ENCODE measurements at regions not wholly inside any gene's neighbourhood (a gene's known extent, or its start where the extent isn't known, plus 50 kb on each side); places are given as distances from the start of the nearest gene placed in this dataset.

DNA sequence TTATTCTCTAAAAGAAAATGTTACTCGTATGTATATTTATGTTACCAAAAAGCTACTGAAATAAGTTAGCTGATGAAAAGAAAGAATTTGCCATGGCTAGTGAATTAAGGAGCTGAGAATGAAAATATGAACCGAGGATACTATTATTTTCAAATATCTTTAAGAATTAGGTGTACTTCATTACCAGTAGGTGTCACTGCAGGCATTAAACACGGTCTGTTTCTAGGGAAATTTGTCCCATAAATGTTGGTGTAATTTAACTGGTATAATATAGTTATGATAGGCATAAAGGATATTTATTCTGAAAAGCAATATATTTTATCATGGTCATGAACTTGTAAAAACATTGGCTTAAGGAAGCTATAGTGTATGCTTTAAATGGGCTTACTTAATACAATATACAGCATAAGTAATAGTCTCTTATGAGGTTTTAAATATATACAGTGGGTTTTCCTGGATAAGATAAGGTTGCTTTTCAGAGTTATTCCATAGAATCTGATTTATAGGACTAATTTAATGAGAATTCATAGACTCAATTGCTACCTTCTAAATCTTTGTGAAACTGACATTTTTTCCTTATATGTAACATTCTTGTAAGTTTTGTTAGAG is 72.4 kb upstream of the MPDZ start:
- TF ChIP-seq, protein P1, sequence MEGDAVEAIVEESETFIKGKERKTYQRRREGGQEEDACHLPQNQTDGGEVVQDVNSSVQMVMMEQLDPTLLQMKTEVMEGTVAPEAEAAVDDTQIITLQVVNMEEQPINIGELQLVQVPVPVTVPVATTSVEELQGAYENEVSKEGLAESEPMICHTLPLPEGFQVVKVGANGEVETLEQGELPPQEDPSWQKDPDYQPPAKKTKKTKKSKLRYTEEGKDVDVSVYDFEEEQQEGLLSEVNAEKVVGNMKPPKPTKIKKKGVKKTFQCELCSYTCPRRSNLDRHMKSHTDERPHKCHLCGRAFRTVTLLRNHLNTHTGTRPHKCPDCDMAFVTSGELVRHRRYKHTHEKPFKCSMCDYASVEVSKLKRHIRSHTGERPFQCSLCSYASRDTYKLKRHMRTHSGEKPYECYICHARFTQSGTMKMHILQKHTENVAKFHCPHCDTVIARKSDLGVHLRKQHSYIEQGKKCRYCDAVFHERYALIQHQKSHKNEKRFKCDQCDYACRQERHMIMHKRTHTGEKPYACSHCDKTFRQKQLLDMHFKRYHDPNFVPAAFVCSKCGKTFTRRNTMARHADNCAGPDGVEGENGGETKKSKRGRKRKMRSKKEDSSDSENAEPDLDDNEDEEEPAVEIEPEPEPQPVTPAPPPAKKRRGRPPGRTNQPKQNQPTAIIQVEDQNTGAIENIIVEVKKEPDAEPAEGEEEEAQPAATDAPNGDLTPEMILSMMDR (IDR thresholded peaks at IDR 0.05; ENCODE audit: unreplicated experiment), result peak; percentile 70
- H3K27ac Mint-ChIP-seq (ENCODE audit: unreplicated experiment), result no peak overlapping the region
- no peak overlapping the region for H3K4me3 Mint-ChIP-seq (ENCODE audit: unreplicated experiment)
- no peaks in the 10 kb centered on the region for H3K36me3 Mint-ChIP-seq (ENCODE audit: low read depth, unreplicated experiment)
- no peaks in the 10 kb centered on the region for H3K27me3 Mint-ChIP-seq (ENCODE audit: unreplicated experiment)
- peaks cover 8% of the 10 kb centered on the region for H3K4me1 Mint-ChIP-seq (ENCODE audit: unreplicated experiment)
- DNase-seq (ENCODE audit: low spot score), result peak; percentile 6
- H3K9me3 Mint-ChIP-seq (ENCODE audit: unreplicated experiment), result no peaks in the 10 kb centered on the region

DNA sequence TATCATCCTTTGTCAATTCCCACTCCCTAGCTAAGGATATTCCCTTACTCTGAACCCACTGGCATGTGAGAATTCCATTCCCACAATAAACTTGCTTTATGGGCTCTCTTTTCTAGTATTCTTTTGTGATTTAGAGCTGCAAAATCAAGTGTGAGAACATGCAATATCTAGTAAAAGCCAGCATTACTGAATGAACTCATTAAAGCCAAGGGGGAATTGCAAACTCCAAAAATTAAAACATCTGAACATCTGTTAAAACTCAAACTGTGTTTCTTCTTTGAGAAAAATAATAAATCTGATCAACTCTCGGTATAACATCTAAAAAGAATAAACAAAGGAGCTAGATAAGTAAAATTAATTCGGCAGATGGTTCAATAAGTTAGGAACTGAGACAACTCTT is 53.1 kb upstream of the MPDZ start:
- DNase-seq (ENCODE audit: low spot score), result no peak
- Mint-ChIP-seq H3K4me3 (ENCODE audit: unreplicated experiment) (no peak overlapping the region), H3K4me1 (ENCODE audit: unreplicated experiment) (peaks cover 16% of the 10 kb centered on the region), H3K9me3 (ENCODE audit: unreplicated experiment) (no peaks in the 10 kb centered on the region), H3K27me3 (ENCODE audit: unreplicated experiment) (no peaks in the 10 kb centered on the region), H3K27ac (ENCODE audit: unreplicated experiment) (no peak overlapping the region), H3K36me3 (ENCODE audit: low read depth, unreplicated experiment) (no peaks in the 10 kb centered on the region)
- TF ChIP-seq, protein P1 (IDR thresholded peaks at IDR 0.05; ENCODE audit: unreplicated experiment), result no peak

DNA sequence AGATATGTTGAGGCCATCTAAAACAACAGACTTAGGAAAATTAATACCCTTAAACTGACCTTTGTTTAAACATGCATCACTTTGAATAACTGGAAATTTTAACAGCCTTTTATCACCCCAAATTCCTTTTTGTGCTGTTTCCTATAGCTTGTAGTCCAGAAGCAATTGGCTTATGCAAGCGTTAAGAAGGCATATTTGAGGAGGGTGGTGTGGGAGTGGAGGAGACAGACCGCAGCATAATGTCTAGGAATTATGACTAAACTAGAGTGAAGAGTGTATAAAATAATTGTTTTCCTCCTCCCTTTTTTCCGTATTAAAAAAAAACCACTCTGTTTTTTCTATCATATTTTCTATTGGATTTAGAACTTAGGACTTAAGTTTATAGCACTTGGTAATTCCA is 51.8 kb upstream of the MPDZ start:
- no peak for DNase-seq (ENCODE audit: low spot score)
- Mint-ChIP-seq H3K4me3 (ENCODE audit: unreplicated experiment) (no peak overlapping the region), H3K27me3 (ENCODE audit: unreplicated experiment) (no peaks in the 10 kb centered on the region), H3K4me1 (ENCODE audit: unreplicated experiment) (peaks cover 20% of the 10 kb centered on the region), H3K27ac (ENCODE audit: unreplicated experiment) (peak overlapping the region; percentile 61), H3K9me3 (ENCODE audit: unreplicated experiment) (no peaks in the 10 kb centered on the region), H3K36me3 (ENCODE audit: low read depth, unreplicated experiment) (no peaks in the 10 kb centered on the region)
- TF ChIP-seq, protein P1 (IDR thresholded peaks at IDR 0.05; ENCODE audit: unreplicated experiment), result no peak

DNA sequence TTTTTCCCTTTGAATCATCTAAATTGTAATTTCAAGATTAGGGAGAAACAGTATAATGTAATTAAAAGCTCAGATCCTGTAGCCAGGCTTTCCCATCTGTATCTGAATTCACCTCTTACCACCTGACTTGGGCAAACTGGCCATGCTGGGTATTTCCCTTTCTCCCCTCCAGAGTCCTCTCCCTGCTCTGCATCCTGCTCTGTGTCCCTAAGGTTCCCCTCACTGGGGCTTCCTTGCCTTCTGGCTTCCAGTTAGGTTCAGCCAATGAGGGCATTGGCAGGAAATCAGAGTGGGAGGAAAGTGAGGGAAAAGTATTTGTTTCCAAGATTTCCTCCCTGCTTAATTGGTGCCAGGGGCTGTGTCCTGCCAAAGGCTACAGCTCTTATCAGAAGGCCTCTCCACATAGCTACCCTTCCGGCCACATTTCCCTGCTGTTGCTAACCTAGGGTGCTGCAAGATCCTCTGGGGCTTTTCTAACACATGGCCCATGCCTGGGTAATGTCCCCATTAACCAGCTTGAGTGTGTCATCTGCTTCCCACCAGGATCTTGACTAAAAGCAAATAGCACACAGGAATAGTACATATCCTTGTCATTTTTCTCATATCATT is 51.0 kb upstream of the MPDZ start:
- H3K27ac Mint-ChIP-seq (ENCODE audit: unreplicated experiment), result peak overlapping the region; percentile 92
- peak; percentile 42 for DNase-seq (ENCODE audit: low spot score)
- no peaks in the 10 kb centered on the region for H3K9me3 Mint-ChIP-seq (ENCODE audit: unreplicated experiment)

More for the DNA sequence above, 51.0 kb upstream of the MPDZ start:
- Mint-ChIP-seq H3K36me3 (ENCODE audit: low read depth, unreplicated experiment) (no peaks in the 10 kb centered on the region), H3K4me3 (ENCODE audit: unreplicated experiment) (no peak overlapping the region), H3K4me1 (ENCODE audit: unreplicated experiment) (peaks cover 22% of the 10 kb centered on the region), H3K27me3 (ENCODE audit: unreplicated experiment) (no peaks in the 10 kb centered on the region)
- TF ChIP-seq, protein P1 (IDR thresholded peaks at IDR 0.05; ENCODE audit: unreplicated experiment), result no peak

Measured in endothelial cell (in vitro differentiated cells).